SK-N-SH (cell line): ENCODE measurements at regions not wholly inside any gene's neighbourhood (a gene's known extent, or its start where the extent isn't known, plus 50 kb on each side); places are given as distances from the start of the nearest gene placed in this dataset.

Source experiments
- CTCF ChIA-PET: fragments of 300-600, 350-600 bp; formaldehyde crosslinking; extraction: SDS; loops from one replicate; lab custom pipeline; 2021; lab: Yijun Ruan, JAX
- POLR2A ChIA-PET: fragments of 350-600 bp; sonication (Branson Sonifier 250); formaldehyde crosslinking; extraction: SDS; loops from one replicate; lab custom pipeline; 2020; ENCODE audit warnings: antibody characterized with exemption, inconsistent platforms; lab: Yijun Ruan, JAX
- DNase-seq: peaks from one replicate; pipeline ENCODE4 v3.0.0; 2012
- H2AFZ ChIP-seq: fragments of 200-600 bp; sonication (generic); 2 replicates; pipeline ENCODE4 v1.8.1; 2016; ENCODE audit warnings: antibody characterized with exemption, mild to moderate bottlenecking, low read depth
- H3F3A ChIP-seq: fragments of 200-600 bp; sonication (generic); replicated peaks from 2 replicates; pipeline ENCODE3; 2016; ENCODE audit warnings: antibody characterized with exemption, mild to moderate bottlenecking; ENCODE audit not compliant: insufficient read depth
- H3K27ac ChIP-seq, 2 experiments: fragments of 200-500 bp in 1 of 2; fragments of 200-600 bp in 1 of 2; sonication (Bioruptor generic) in 1 of 2; sonication (generic), shearing (Covaris generic) in 1 of 2; 2 replicates each; pipeline versions ENCODE4 v1.5.1 to v1.6.1; 2014 to 2016; ENCODE audit warnings: low read depth in 2 of 2, inconsistent platforms in 1 of 2, low read length in 1 of 2, mild to moderate bottlenecking in 1 of 2, mixed read lengths in 1 of 2
- H3K27me3 ChIP-seq: fragments of 200-600 bp; sonication (generic), shearing (Covaris generic); 2 replicates; pipeline ENCODE4 v1.6.1; 2016; ENCODE audit warnings: mixed run types; ENCODE audit not compliant: insufficient read depth
- H3K36me3 ChIP-seq, 2 experiments: fragments of 200-500 bp in 1 of 2; fragments of 200-600 bp in 1 of 2; sonication (Bioruptor generic) in 1 of 2; sonication (generic) in 1 of 2; replicated peaks in 1 of 2; 2 replicates each; pipeline versions ENCODE3 to v1.5.1; 2014 to 2016; ENCODE audit warnings: low read length in 1 of 2, mild to moderate bottlenecking in 1 of 2; ENCODE audit not compliant: insufficient read depth in 2 of 2, control insufficient read depth in 1 of 2
- H3K4me1 ChIP-seq, 2 experiments: fragments of 200-500 bp in 1 of 2; fragments of 200-600 bp in 1 of 2; sonication (Bioruptor generic) in 1 of 2; sonication (generic), shearing (Covaris generic) in 1 of 2; 2 replicates each; pipeline versions ENCODE4 v1.5.1 to v1.6.1; 2014 to 2016; ENCODE audit warnings: low read depth in 1 of 2, low read length in 1 of 2, mixed run types in 1 of 2; ENCODE audit not compliant: insufficient read depth in 2 of 2, control insufficient read depth in 1 of 2
- H3K4me2 ChIP-seq: fragments of 200-600 bp; sonication (generic), shearing (Covaris generic); 2 replicates; pipeline ENCODE4 v1.6.1; 2017; ENCODE audit warnings: mixed run types
- H3K4me3 ChIP-seq, 2 experiments: fragments of 200-500 bp in 1 of 2; fragments of 200-600 bp in 1 of 2; sonication (Bioruptor generic) in 1 of 2; sonication (generic), shearing (Covaris generic) in 1 of 2; 2 replicates each; pipeline versions ENCODE4 v1.5.1 to v1.8.1; 2014 to 2016; ENCODE audit warnings: low read depth in 2 of 2, inconsistent platforms in 1 of 2, low read length in 1 of 2, mild to moderate bottlenecking in 1 of 2, mixed read lengths in 1 of 2, moderate library complexity in 1 of 2
- H3K79me2 ChIP-seq: fragments of 200-600 bp; sonication (generic); 2 replicates; pipeline ENCODE4 v1.8.1; 2017; ENCODE audit warnings: mild to moderate bottlenecking; ENCODE audit not compliant: insufficient read depth
- H3K9ac ChIP-seq: fragments of 200-600 bp; sonication (generic); 2 replicates; pipeline ENCODE4 v1.6.1; 2017; ENCODE audit warnings: mixed run types
- H3K9me2 ChIP-seq: fragments of 200-600 bp; sonication (generic); 2 replicates; pipeline ENCODE4 v1.6.1; 2017; ENCODE audit warnings: mixed run types
- H3K9me3 ChIP-seq: fragments of 200-600 bp; sonication (generic); 2 replicates; pipeline ENCODE4 v1.6.1; 2017; ENCODE audit warnings: mixed run types, mild to moderate bottlenecking, moderate library complexity
- H4K20me1 ChIP-seq: fragments of 200-600 bp; sonication (generic); 2 replicates; pipeline ENCODE4 v1.6.1; 2017; ENCODE audit warnings: mild to moderate bottlenecking, mixed run types; ENCODE audit not compliant: insufficient read depth
- CHD2 ChIP-seq: fragments of 150-350 bp; IDR thresholded peaks from 2 replicates; pipeline ENCODE4 v1.6.1; 2018; ENCODE audit warnings: low read length; ENCODE audit not compliant: partially characterized antibody
- ELF1 ChIP-seq: IDR thresholded peaks from 2 replicates; pipeline ENCODE4 v1.4.0; 2012
- EP300 ChIP-seq, 2 experiments: IDR thresholded peaks; 2 replicates each; pipeline versions ENCODE4 v1.4.0 to v1.6.1; 2012; ENCODE audit warnings: borderline replicate concordance in 1 of 2, low read depth in 1 of 2, low read length in 1 of 2
- EZH2phosphoT487 ChIP-seq: fragments of 200-600 bp; sonication (generic); IDR thresholded peaks from 2 replicates; pipeline ENCODE4 v1.6.1; 2017; ENCODE audit warnings: low read depth, mixed run types, mild to moderate bottlenecking, antibody characterized with exemption, moderate library complexity, borderline replicate concordance
- FOXJ3 ChIP-seq: sonication (generic); formaldehyde crosslinking; IDR thresholded peaks from 2 replicates; pipeline ENCODE4 v1.5.1; 2020; ENCODE audit warnings: mild to moderate bottlenecking, missing genetic modification reagents
- GABPA ChIP-seq: IDR thresholded peaks from 2 replicates; pipeline ENCODE4 v1.4.0; 2012; ENCODE audit warnings: low read depth, mild to moderate bottlenecking
- GATA2 ChIP-seq: sonication (generic); formaldehyde crosslinking; IDR thresholded peaks from 2 replicates; pipeline ENCODE4 v1.5.0; 2020; ENCODE audit warnings: mild to moderate bottlenecking, missing genetic modification reagents
- JUND ChIP-seq: IDR thresholded peaks from 2 replicates; pipeline ENCODE4 v1.4.0; 2012
- MEF2A ChIP-seq: IDR thresholded peaks from 2 replicates; pipeline ENCODE4 v1.4.0; 2012; ENCODE audit warnings: low read depth, borderline replicate concordance
- NFIC ChIP-seq: IDR thresholded peaks from 2 replicates; pipeline ENCODE4 v1.4.0; 2012; ENCODE audit warnings: borderline replicate concordance
- NRF1 ChIP-seq: IDR thresholded peaks from 2 replicates; pipeline ENCODE4 v1.6.1; 2012; ENCODE audit warnings: low read depth, mild to moderate bottlenecking, low read length
- PBX3 ChIP-seq: IDR thresholded peaks from 2 replicates; pipeline ENCODE4; 2012
- POLR2AphosphoS5 ChIP-seq: IDR thresholded peaks from 2 replicates; pipeline ENCODE4 v1.6.1; 2012; ENCODE audit warnings: low read depth, low read length
- RAD21 ChIP-seq: IDR thresholded peaks from 2 replicates; pipeline ENCODE4 v1.6.1; 2012; ENCODE audit warnings: mild to moderate bottlenecking, low read length
- RCOR1 ChIP-seq: fragments of 150-350 bp; IDR thresholded peaks from 2 replicates; pipeline ENCODE4 v1.6.1; 2017; ENCODE audit warnings: antibody characterized with exemption, low read length
- REST ChIP-seq: IDR thresholded peaks from 2 replicates; pipeline ENCODE4 v1.6.1; 2012; ENCODE audit warnings: mild to moderate bottlenecking, low read depth, low read length, moderate library complexity
- RFX5 ChIP-seq: IDR thresholded peaks from 2 replicates; pipeline ENCODE4 v1.6.1; 2012; ENCODE audit warnings: mild to moderate bottlenecking, improper control_type of control experiment, low read length
- RXRA ChIP-seq: IDR thresholded peaks from 2 replicates; pipeline ENCODE4 v1.4.0; 2012; ENCODE audit warnings: low read depth, mild to moderate bottlenecking, borderline replicate concordance
- SIN3A ChIP-seq: IDR thresholded peaks from 2 replicates; pipeline ENCODE4 v1.6.1; 2012; ENCODE audit warnings: low read depth, mild to moderate bottlenecking, low read length, moderate library complexity, borderline replicate concordance
- SMC3 ChIP-seq: IDR thresholded peaks from 2 replicates; pipeline ENCODE4 v1.6.1; 2012; ENCODE audit warnings: low read depth, low read length, improper control_type of control experiment
- TAF1 ChIP-seq: IDR thresholded peaks from 2 replicates; pipeline ENCODE4 v1.6.1; 2012; ENCODE audit warnings: low read depth, mild to moderate bottlenecking, low read length, moderate library complexity, borderline replicate concordance
- TCF12 ChIP-seq: IDR thresholded peaks from 2 replicates; pipeline ENCODE4 v1.4.0; 2012
- TEAD4 ChIP-seq: IDR thresholded peaks from 2 replicates; pipeline ENCODE4 v1.4.0; 2012; ENCODE audit warnings: mild to moderate bottlenecking, borderline replicate concordance; ENCODE audit not compliant: insufficient read depth
- USF1 ChIP-seq: IDR thresholded peaks from 2 replicates; pipeline ENCODE4 v1.4.0; 2012; ENCODE audit warnings: low read depth, borderline replicate concordance
- YY1 ChIP-seq: IDR thresholded peaks from 2 replicates; pipeline ENCODE4 v1.4.0; 2012; ENCODE audit warnings: low read depth, mild to moderate bottlenecking
- WGBS: methylation state at CpG from one replicate; pipeline ENCODE4 v1.1.6; 2017; ENCODE audit warnings: low lambda C conversion rate; 5-methylcytosine and 5-hydroxymethylcytosine counted together
- TF ChIP-seq, protein P1 (sequence below): fragments of 150-350 bp; IDR thresholded peaks from 2 replicates; pipeline ENCODE4 v1.6.1; 2016; ENCODE audit warnings: mild to moderate bottlenecking, low read depth, low read length
- TF ChIP-seq, protein P2 (sequence below): fragments of 200-600 bp; sonication (generic); IDR thresholded peaks from 2 replicates; pipeline ENCODE4 v1.6.1; 2017; ENCODE audit warnings: antibody characterized with exemption, mild to moderate bottlenecking, moderate library complexity

DNA sequence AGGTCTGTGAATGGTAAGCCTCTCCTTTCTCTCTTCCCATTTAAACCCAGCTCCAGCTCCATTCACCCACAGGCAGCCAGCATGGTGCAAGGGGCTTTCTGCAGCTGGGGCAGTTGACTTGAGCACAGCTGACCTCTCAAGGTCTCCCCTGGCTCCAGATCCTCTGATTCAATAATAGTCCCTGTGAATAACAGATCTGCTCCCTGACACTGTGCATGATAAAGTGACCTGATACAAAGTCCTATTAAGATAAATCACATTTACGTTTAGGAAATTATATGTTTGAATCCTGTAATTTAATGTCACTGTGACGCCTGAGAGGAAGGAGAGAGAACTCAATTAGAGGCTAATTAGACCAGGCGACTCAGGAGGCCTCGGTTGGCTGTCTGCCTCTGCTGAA is 540.4 kb upstream of the CDH11 start:
- H2AFZ ChIP-seq, result no peak overlapping the region
- no peaks in the 10 kb centered on the region for H3K79me2 ChIP-seq
- peaks cover 13% of the 10 kb centered on the region for H3F3A ChIP-seq
- POLR2A ChIA-PET, result no interaction called here
- DNase-seq, result peak; percentile 71
- H3K27me3 ChIP-seq, result no peaks in the 10 kb centered on the region
- peak overlapping the region in 1 of 2 experiments; percentile 60; a peak in 2 of 4 replicates for H3K27ac ChIP-seq
- H3K36me3 ChIP-seq, result no peaks in the 10 kb centered on the region
- H3K9me3 ChIP-seq, result no peaks in the 10 kb centered on the region
- H3K4me2 ChIP-seq, result no peak overlapping the region
- H3K4me1 ChIP-seq, result peaks cover 29 to 48% of the 10 kb centered on the region in 2 experiments; a peak in 3 of 4 replicates
- H3K9me2 ChIP-seq, result no peaks in the 10 kb centered on the region
- no peaks in the 10 kb centered on the region for H4K20me1 ChIP-seq
- H3K4me3 ChIP-seq, result no peak overlapping the region
- CTCF ChIA-PET, result interaction anchor here (0.9 kb wide), 1 partner anchor 27 kb away, joined by 3 read pairs; no protein-coding TSS in a partner anchor
- 64% methylated on average over 4 of the region's 4 CpGs for WGBS
- H3K9ac ChIP-seq, result no peak overlapping the region
- no peak for TF ChIP-seq TEAD4
- no peak for TF ChIP-seq PBX3
- TF ChIP-seq SMC3, result 0 out of 2 replicates have a peak, but pooled peaks have one; percentile 4
- no peak for TF ChIP-seq NFIC
- TF ChIP-seq FOXJ3 (CRISPR knock-in tag), result peak; percentile 80
- no peak for TF ChIP-seq SIN3A
- peak; percentile 44 for TF ChIP-seq RAD21
- peak in 1 of 2 experiments; percentile 97; a peak in 2 of 4 replicates for TF ChIP-seq EP300 (IDR thresholded peaks at IDR 0.05; ENCODE audit: borderline replicate concordance in 1 of 2, low read depth in 1 of 2, low read length in 1 of 2)
- TF ChIP-seq, protein P1, sequence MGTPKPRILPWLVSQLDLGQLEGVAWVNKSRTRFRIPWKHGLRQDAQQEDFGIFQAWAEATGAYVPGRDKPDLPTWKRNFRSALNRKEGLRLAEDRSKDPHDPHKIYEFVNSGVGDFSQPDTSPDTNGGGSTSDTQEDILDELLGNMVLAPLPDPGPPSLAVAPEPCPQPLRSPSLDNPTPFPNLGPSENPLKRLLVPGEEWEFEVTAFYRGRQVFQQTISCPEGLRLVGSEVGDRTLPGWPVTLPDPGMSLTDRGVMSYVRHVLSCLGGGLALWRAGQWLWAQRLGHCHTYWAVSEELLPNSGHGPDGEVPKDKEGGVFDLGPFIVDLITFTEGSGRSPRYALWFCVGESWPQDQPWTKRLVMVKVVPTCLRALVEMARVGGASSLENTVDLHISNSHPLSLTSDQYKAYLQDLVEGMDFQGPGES, result no peak
- TF ChIP-seq RXRA, result no peak
- TF ChIP-seq EZH2phosphoT487, result no peak
- TF ChIP-seq USF1, result no peak
- TF ChIP-seq JUND, result no peak
- no peak for TF ChIP-seq YY1
- TF ChIP-seq REST, result no peak
- peak; percentile 24; the same call in 1 of the 2 replicates for TF ChIP-seq TCF12
- TF ChIP-seq POLR2AphosphoS5, result no peak
- no peak for TF ChIP-seq RFX5
- no peak for TF ChIP-seq NRF1
- TF ChIP-seq, protein P2, sequence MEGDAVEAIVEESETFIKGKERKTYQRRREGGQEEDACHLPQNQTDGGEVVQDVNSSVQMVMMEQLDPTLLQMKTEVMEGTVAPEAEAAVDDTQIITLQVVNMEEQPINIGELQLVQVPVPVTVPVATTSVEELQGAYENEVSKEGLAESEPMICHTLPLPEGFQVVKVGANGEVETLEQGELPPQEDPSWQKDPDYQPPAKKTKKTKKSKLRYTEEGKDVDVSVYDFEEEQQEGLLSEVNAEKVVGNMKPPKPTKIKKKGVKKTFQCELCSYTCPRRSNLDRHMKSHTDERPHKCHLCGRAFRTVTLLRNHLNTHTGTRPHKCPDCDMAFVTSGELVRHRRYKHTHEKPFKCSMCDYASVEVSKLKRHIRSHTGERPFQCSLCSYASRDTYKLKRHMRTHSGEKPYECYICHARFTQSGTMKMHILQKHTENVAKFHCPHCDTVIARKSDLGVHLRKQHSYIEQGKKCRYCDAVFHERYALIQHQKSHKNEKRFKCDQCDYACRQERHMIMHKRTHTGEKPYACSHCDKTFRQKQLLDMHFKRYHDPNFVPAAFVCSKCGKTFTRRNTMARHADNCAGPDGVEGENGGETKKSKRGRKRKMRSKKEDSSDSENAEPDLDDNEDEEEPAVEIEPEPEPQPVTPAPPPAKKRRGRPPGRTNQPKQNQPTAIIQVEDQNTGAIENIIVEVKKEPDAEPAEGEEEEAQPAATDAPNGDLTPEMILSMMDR, result no peak
- peak; percentile 93 for TF ChIP-seq GATA2
- TF ChIP-seq ELF1, result no peak
- no peak for TF ChIP-seq MEF2A
- TF ChIP-seq CHD2, result peak; percentile 45
- TF ChIP-seq GABPA, result no peak
- peak; percentile 87 for TF ChIP-seq RCOR1
- TF ChIP-seq TAF1, result no peak
